Activated CD8-positive, alpha-beta memory T cell treated with anti-CD3 and anti-CD28 coated beads for 24 hours (primary cell): ENCODE measurements at regions not wholly inside any gene's neighbourhood (a gene's known extent, or its start where the extent isn't known, plus 50 kb on each side); places are given as distances from the start of the nearest gene placed in this dataset.

ENCODE experiments used
- DNase-seq: peaks from one replicate; pipeline ENCODE4 v3.0.0-alpha.2; 2020

DNA sequence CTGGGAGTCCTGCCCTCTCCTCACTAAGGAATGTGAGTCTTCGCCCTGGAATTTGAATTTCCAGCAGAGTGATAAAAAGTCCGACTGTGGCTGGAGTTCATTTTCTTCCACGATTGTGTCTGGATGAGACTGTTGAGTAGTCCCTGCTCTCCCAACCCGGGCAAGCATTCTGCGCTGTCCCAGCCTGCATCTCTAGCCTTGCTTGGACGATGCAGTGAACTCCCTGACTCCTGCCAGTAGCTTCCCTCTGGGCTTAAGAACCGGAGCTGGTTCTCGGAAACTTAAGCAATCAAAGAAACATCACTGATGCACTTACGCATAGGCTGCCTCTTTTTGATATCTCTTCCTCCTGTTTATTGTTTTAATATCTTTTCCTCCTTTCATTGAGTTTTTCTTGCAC lies 116.0 kb upstream of the FZD8 start:
- DNase-seq = no peak

GRCh38 chr10:35754519-35754918 lies 112.4 kb upstream of the FZD8 start:
- DNase-seq = no peak

DNA sequence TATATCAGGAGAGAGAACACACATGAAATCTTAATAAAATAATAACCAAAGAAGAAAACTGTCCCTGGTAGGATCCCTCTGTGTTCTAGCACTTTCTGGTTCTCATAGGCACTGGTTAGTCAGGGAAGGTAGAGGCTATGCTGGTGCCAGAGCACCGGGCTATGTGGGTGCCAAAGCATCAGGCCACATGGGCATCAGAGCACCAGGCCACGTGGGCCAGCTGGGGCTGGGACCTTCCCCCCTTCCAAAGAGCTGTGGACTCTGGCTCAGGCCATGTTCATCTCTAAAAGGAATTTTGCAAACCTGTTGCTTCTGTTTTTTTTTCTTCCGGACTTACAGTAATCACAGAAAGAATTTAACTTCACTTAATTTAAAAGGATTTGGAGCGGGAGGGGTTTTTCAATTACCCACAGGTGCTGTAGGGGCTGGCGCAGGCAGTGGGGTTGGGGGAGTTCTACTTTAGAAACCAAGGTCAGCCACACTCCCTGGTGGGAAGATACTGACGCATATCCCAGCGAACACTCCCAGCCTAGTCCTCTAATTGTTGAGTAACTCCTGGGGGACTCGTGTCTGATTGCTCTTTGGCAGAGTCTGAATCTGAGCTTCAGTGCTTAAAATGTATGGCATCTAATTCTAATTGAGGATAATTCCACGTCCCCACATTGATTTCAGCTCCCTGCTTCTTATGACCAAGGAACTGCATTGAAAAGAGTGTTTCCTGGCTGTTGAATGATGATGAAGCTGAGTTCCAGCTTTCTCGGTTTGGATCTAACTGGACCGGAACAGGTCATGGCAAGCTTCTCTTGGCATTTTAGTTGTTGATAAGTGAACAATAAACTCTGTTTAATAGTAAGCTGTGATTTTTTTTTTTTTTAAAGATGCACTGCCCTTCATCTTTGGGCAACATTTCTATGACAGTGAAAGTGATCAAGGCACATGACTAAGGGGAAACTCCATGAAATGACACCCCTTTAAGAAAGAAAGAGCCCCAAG lies 110.7 kb upstream of the FZD8 start:
- no peak for DNase-seq

GRCh38 chr10:35751347-35751746 lies 109.3 kb upstream of the FZD8 start:
- no peak for DNase-seq

GRCh38 chr10:35749230-35749629 lies 107.1 kb upstream of the FZD8 start:
- no peak for DNase-seq

DNA sequence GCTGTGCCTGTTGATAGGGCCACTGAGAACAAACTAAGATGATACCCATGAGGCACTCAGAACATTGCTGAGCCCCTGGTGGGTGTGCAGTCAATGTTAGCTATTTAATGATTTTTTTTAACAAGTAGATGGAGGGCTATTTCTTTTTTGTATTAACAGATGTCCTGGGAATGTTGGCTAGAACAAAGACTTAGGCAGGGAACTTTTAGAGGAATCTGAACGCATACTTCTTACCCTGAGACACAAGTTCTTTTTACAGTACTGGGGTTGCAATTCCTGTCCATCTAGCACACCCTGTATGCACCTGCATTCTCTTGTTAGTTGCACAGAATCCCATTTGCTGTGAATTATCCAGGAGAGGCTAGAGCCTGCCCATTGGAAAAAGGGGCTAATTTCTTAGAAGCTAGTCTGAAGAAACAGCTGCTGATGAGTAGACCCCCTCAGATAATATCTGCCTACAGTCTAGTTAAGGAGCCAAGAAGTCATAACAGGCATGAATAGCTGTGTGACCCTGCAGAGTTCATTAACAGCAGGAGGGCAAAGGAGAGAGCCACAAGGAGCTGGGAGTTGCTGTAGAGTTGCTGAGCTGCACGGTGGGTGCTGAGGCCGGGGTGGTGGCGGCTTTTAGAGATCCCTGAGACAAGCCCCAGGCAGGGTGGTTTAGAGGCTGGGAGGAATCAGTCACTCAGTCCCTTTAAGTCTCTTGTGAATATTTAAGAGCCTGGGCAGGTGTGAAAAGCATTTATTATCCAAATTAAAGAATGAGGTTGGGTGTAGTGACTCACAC lies 103.7 kb upstream of the FZD8 start:
- no peak for DNase-seq

GRCh38 chr10:35743851-35744250 lies 101.8 kb upstream of the FZD8 start:
- DNase-seq = no peak

DNA sequence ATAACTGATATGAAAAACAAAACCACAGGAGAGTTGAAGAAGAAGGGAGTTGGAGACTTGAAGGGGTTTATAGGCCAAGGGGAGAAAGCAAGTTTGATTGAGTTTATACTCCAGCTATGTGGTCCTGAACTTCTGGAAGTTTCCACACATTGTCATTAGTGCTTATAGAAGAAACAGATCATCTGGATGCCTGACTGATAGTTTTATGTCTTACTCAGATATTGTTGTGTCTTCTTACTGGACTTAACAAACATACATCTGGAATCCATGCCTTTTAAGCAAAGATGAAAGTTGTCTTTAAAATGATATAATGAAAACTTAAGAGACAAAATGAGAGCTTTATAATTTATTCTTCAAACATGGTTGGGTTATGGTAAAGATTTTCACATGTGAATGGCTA lies 101.3 kb upstream of the FZD8 start:
- no peak for DNase-seq

DNA sequence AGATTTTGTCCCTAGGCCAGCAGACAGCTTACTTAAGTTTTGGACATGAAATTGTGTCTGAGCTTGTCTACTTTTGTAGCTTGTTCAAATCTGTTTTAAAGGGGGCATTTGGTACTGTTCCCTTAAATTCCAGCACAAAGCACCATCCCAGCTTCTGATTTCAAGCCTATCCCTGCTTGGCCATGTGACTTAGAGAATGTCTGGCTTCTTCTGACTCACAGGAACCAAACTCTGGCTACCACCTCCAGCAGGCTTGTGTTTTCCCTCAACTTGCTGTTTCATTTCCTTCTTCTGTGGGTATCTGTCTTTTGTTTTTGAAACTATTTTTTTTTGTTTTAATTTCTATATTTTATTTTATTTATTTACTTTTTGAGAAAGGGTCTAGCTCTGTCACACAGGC lies 97.9 kb upstream of the FZD8 start:
- no peak for DNase-seq

DNA sequence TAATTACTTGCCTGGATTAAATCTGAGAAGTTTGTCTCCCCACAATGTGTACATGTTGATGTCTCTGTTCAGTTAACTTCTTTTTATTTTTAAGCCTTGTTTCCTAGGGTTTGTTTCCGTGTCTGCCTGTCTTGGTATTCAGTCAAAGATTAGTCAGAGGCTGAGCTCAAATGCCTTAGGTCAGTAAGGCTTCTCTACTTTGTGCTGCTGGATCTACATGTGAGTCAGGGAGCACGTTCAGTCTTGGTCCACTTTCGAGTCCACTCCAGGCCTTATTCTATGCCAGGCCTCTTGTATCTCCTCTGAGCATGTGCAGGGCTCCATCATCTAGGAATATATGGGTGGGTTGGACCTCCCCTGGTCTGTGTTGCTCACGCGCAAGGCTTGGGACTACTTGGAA lies 93.3 kb upstream of the FZD8 start:
- DNase-seq = no peak

DNA sequence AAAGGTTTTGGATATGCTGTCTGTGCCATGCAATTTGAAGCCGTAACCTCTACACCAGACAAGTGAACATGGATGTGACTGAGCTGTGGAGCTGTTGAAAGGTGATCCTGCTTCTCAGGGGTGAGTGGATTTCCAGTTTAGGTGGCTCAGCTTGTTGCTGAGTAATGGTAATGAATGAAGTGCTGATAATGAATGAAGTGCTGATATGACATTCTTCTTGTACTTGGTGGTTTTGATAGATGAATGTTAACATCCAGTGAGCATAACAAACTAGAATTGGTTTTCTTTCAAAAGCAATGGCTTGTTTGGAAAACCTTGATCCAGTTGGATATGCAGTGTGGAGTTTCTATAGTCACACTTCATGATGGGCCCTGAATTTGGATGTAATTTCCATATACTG lies 89.7 kb upstream of the FZD8 start:
- no peak for DNase-seq

GRCh38 chr10:35728341-35728740 lies 86.2 kb upstream of the FZD8 start:
- DNase-seq = no peak

DNA sequence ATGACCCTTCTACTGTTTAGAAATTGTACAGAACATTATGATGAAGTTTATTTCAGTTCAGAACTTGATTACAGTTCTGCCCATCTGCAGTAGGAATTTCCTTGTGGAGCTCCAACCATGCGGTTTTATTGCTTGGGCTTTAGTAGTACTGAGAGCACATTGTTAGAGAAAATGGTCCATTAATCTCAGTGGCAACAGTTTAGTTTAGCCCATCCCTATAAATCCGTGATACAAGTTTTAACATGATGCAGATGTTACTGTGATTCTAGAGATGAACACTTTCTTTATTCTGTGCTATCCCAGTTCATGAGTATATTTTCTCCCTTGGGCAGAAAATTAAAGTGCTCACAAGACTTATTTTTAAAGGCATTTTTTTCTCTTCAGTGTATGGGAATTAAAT lies 84.8 kb upstream of the FZD8 start:
- no peak for DNase-seq

GRCh38 chr10:35723992-35724391 lies 81.9 kb upstream of the FZD8 start:
- DNase-seq = no peak

GRCh38 chr10:35723059-35723458 lies 81.0 kb upstream of the FZD8 start:
- DNase-seq = no peak

- DNase-seq = no peak
Measured at GRCh38 chr10:35722636-35723035, 80.5 kb upstream of the FZD8 start.

DNA sequence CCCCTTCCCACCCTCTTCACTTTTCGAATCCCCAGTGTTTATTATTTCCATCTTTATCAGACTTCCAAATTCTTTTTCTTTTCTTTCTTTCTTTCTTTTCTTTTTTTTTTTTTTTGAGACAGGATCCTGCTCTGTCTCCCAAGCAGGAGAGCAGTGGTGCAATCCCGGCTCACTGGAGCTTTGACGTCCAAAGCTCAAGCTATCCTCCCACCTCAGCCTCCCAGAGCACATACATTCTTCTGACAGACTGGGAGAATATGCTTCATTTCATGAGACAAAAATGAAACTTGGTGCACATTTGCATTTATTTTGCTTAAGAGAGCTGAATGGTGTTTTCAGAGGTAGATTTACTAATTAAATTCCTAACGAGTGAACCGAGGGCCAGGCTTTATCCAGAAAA lies 80.1 kb upstream of the FZD8 start:
- no peak for DNase-seq

GRCh38 chr10:35720366-35720765 lies 78.3 kb upstream of the FZD8 start:
- no peak for DNase-seq

DNA sequence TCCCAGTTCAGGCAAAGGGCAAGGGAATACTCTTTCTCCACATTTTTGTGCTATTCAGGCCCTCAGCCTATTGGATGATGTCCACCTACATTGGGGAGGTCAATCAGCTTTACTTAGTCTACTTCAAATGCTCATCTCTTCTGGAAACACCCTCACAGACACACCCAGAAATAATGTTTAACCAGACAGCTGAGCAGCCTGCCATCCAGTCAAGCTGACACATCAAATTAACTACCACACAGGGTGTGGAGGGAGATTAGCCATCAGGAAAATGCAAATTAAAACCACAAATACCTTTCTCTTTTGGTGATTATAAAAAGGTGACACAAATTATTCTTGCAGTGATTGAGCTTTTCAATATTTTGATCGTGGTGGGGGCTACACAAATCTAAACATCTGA lies 74.7 kb upstream of the FZD8 start:
- no peak for DNase-seq

DNA sequence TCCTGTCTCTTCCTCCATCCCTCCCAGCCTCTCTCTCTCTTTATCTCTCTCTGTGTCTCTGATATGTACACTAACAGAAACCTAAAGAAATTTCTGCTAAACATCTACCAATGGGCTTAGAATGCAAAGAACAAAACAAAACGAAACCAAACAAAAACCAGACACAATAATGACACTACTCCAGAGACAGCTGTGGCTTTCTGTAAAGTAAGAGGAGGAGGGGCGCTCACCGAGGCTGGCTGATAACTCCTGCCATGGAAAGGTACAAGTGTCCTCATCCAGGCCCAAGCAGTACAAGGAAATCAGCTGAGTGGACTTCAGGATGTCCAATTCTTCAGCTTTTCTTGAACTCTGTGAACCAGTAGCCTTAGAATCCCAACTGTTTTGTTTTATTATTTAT lies 70.4 kb upstream of the FZD8 start:
- no peak for DNase-seq

GRCh38 chr10:35711615-35712411 lies 69.7 kb upstream of the FZD8 start:
- no peak for DNase-seq

DNA sequence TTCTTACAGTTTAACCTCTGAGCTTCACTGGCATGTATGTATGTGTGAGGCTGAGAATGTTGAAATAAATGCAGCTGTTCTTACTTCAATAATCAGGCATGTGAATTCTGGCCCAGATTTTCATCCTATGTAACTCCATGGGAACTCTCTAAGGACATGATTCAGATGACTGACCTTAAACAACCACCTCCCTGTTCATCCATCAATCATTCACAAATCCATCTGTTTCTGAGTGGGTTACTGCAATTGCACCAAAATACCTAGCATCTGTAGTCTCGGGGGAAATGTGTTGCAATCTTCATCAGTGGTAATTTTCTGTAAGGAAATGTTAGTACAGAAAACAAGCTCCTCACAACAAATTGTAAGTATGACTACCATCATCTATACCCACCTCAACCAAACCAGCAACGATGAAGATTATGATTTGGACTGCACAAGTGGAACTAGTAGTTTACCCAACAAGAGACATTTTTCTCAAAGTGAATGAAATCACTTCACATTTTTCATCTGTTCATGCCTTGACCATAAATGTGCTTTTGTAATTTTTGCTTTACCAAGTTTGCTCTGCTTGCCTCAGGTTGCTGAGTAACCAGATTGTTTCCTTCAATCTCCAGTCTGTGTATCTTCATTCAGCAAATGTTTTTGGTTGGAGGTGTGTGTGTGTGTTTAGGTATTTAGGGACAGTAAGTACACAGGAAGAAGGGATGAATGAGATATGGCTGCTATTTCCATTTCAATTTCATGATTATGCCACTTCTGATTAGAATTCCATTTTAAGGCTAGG lies 65.7 kb upstream of the FZD8 start:
- no peak for DNase-seq
